WTC11 (cell line): ENCODE measurements at regions not wholly inside any gene's neighbourhood (a gene's known extent, or its start where the extent isn't known, plus 50 kb on each side); places are given as distances from the start of the nearest gene placed in this dataset.

ENCODE experiments used
- NFE2L1 ChIP-seq: sonication (generic); formaldehyde crosslinking; IDR thresholded peaks from 2 replicates; pipeline ENCODE4 v1.8.1; 2023; ENCODE audit warnings: missing genetic modification reagents
- NR2C2 ChIP-seq: sonication (generic); formaldehyde crosslinking; IDR thresholded peaks from 2 replicates; pipeline ENCODE4 v1.8.0; 2022; ENCODE audit warnings: mild to moderate bottlenecking, missing genetic modification reagents
- RELA ChIP-seq: sonication (generic); formaldehyde crosslinking; IDR thresholded peaks from 2 replicates; pipeline ENCODE4 v1.8.1; 2022; ENCODE audit warnings: missing genetic modification reagents, mild to moderate bottlenecking, borderline replicate concordance
- ZBTB21 ChIP-seq: sonication (generic); formaldehyde crosslinking; IDR thresholded peaks from 2 replicates; pipeline ENCODE4 v1.8.1; 2023; ENCODE audit warnings: mild to moderate bottlenecking, missing genetic modification reagents, borderline replicate concordance
- TF ChIP-seq, protein P1 (sequence below): fragments of 200-600 bp; IDR thresholded peaks from 2 replicates; pipeline ENCODE4 v1.8.0; 2022; ENCODE audit warnings: antibody characterized with exemption
- TF ChIP-seq, protein P2 (sequence below): sonication (generic); formaldehyde crosslinking; IDR thresholded peaks from 2 replicates; pipeline ENCODE4 v1.8.0; 2022; ENCODE audit warnings: mild to moderate bottlenecking, missing genetic modification reagents

DNA sequence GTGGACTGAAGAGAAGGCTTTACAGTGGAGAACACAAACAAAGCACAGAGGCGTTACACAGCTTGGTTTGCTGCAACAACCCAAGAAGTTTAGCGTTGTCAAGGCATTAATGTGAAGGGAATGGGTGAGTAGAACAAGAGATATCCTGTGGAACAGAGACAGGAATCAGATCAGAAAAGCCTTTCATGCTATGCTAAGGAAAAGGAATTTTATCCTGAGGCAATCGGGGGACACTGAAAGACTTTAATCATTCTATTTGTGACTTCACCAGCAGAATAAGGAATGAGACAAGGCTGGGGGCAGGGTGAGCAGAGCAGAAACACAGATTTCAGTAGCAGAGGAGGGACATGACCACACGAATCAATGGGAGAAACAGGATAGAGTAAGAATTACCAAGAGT, 600.7 kb downstream of the IRS1 start:
- TF ChIP-seq, protein P1, sequence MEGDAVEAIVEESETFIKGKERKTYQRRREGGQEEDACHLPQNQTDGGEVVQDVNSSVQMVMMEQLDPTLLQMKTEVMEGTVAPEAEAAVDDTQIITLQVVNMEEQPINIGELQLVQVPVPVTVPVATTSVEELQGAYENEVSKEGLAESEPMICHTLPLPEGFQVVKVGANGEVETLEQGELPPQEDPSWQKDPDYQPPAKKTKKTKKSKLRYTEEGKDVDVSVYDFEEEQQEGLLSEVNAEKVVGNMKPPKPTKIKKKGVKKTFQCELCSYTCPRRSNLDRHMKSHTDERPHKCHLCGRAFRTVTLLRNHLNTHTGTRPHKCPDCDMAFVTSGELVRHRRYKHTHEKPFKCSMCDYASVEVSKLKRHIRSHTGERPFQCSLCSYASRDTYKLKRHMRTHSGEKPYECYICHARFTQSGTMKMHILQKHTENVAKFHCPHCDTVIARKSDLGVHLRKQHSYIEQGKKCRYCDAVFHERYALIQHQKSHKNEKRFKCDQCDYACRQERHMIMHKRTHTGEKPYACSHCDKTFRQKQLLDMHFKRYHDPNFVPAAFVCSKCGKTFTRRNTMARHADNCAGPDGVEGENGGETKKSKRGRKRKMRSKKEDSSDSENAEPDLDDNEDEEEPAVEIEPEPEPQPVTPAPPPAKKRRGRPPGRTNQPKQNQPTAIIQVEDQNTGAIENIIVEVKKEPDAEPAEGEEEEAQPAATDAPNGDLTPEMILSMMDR, result no peak
- TF ChIP-seq ZBTB21 (CRISPR knock-in tag), result no peak
- TF ChIP-seq, protein P2, sequence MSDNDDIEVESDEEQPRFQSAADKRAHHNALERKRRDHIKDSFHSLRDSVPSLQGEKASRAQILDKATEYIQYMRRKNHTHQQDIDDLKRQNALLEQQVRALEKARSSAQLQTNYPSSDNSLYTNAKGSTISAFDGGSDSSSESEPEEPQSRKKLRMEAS (CRISPR knock-in tag), result no peak
- TF ChIP-seq RELA (CRISPR knock-in tag), result no peak
- TF ChIP-seq NFE2L1 (CRISPR knock-in tag), result no peak
- TF ChIP-seq NR2C2 (CRISPR knock-in tag), result no peak
